22Rv1 (cell line): ENCODE measurements at regions not wholly inside any gene's neighbourhood (a gene's known extent, or its start where the extent isn't known, plus 50 kb on each side); places are given as distances from the start of the nearest gene placed in this dataset.
"Not testable (repeated sequence)": the region's sequence is repeated elsewhere in the genome, so short reads cannot be mapped to it uniquely, and the experiment has no call there.

Experiments
- H3K27ac ChIP-seq: fragments of 450-650 bp; 2 replicates; pipeline ENCODE4 v1.5.1; 2017
- ZFX ChIP-seq: fragments of 450-650 bp; IDR thresholded peaks from 2 replicates; pipeline ENCODE4 v1.6.1; 2017; ENCODE audit warnings: antibody characterized with exemption, borderline replicate concordance
- TF ChIP-seq, protein P1 (sequence below): fragments of 450-650 bp; IDR thresholded peaks from 2 replicates; pipeline ENCODE4 v1.5.1; 2017; ENCODE audit warnings: mild to moderate bottlenecking

DNA sequence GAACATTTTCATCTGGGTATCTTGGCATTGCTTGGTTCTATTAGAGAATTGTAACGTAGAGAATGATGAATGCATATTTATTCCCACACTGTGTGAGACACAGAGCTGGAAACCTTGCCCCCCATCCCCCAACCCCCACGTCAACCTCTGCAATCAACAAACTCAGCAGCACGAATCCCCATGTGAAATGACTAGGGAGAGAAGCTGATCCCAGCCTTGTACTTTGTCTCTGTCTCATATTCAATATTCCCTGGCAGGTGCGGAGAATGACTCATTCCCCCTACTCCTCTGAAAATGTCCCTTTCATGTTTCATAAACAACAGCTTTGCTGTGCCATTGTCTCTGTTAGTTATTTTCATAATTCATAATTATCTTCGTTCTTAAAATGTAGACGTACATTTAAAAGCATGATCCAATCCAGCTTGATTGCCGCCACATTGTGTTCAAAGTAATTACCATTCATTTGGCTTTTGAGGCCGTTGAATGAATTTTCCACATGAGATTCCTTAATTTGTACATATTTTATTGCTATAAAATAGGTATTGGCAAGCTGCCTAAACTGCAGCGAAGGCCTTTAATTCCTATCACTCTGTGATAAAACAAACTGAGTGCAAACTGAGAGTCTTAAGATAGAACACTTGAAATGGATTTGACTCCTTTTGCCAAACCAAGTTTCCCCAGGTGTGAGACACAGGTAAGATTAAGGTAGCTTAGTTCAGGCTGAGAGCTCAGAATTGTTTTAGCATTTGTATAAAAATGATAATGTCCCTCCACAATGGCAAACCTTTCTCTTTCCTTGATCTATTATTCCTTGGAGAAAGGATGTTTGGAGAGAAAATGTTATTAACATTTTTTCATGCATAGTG, 920.2 kb downstream of the TYW1 start:
- no peak overlapping the region for H3K27ac ChIP-seq
- TF ChIP-seq, protein P1, sequence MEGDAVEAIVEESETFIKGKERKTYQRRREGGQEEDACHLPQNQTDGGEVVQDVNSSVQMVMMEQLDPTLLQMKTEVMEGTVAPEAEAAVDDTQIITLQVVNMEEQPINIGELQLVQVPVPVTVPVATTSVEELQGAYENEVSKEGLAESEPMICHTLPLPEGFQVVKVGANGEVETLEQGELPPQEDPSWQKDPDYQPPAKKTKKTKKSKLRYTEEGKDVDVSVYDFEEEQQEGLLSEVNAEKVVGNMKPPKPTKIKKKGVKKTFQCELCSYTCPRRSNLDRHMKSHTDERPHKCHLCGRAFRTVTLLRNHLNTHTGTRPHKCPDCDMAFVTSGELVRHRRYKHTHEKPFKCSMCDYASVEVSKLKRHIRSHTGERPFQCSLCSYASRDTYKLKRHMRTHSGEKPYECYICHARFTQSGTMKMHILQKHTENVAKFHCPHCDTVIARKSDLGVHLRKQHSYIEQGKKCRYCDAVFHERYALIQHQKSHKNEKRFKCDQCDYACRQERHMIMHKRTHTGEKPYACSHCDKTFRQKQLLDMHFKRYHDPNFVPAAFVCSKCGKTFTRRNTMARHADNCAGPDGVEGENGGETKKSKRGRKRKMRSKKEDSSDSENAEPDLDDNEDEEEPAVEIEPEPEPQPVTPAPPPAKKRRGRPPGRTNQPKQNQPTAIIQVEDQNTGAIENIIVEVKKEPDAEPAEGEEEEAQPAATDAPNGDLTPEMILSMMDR, result no peak
- no peak for TF ChIP-seq ZFX

DNA sequence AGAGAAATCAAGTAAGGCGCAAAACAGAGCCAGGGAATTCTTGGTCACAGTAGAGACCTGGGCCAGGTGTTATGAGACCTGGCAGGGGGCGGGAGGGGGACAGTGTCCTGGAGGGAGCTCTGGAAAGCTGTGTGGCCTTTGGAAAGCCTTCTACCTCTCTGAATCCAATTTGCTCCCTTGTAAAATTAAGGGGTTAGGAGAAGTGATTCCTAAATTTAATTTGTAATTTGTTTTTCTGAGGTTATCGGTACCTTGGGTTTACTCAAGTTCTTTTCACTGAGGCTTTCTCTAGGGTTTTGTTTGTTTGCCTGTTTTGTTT, 920.8 kb downstream of the TYW1 start:
- no peak overlapping the region for H3K27ac ChIP-seq
- TF ChIP-seq ZFX, result no peak
- TF ChIP-seq, protein P1, result no peak

- TF ChIP-seq ZFX, result no peak
- TF ChIP-seq, protein P1, result no peak
- no peak overlapping the region for H3K27ac ChIP-seq
Measured at GRCh38 chr7:67918158-67918557, 921.5 kb downstream of the TYW1 start.

DNA sequence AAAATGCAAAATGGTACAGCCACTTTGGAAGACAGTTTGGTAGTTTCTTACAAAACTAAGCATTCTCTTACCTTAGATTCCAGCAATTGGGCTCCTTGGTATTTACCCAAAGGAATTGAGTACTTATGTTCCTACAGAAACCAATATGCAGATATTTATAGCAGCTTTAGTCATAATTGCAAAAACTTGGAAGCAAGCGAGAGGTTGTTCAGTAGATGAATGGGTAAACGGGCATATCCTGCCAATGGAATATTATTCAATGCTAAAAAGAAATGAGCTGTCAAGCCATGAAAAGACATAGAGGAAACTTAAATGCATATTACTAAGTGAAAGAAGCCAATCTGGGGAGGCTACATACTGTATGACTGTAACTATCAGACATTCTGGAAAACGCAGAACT, 926.7 kb downstream of the TYW1 start:
- TF ChIP-seq, protein P1, result no peak
- no peak for TF ChIP-seq ZFX
- H3K27ac ChIP-seq, result no peak overlapping the region

- H3K27ac ChIP-seq, result no peak overlapping the region
- no peak for TF ChIP-seq ZFX
- TF ChIP-seq, protein P1, result no peak
Measured at GRCh38 chr7:67928141-67928540, 931.5 kb downstream of the TYW1 start.

DNA sequence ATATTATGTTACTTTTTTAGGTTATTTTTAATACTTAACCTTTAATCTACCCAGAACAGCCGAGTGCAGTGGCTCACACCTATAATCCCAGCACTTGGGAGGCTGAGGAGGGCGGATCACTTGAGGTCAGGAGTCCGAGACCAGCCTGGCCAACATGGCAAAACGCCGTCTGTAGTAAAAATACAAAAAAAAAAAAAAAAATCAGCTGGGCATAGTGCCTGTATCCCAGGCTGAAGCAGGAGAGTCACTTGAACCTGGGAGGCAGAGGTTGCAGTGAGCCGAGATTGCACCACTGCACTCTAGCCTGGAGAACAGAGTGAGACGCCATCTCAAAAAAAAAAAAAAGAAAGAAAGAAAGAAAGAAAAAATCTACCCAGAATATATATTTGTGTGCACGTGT, 939.8 kb downstream of the TYW1 start:
- H3K27ac ChIP-seq, result not testable (repeated sequence)

DNA sequence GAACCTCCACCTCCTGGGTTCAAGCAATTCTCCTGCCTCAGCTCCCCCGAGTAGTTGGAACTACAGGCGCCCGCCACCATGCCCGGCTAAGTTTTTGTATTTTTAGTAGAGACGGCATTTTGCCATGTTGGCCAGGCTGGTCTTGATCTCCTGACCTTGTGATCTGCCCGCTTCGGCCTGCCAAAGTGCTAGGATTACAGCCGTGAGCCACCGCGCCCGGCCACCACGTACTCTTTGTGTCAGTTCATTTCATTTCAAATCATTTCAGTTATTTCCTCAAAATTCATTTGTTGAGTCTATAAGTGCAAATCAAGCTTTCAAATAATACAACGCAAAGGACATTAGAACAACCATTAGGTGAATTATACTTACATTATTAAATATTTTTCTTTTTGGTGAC, 943.8 kb downstream of the TYW1 start:
- TF ChIP-seq, protein P1, result no peak
- TF ChIP-seq ZFX, result no peak
- no peak overlapping the region for H3K27ac ChIP-seq

DNA sequence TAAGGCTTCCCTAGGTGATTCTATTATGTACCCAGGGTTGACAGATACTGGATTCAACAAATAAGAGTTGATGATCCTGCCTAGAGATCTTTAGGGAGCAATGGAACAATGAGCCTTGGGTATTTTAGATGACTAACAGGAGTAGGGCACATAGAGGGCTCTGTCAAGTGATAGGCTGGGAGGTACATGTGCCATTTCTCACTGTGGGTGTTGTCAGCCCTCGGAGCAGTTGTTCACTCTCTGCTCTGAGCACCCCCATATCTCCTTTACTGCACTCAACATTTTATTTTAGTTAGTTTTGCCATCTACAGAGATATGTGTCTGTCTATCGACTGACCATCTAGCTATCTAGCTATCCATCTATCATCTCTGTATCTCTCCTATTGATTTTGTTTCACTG, 950.6 kb downstream of the TYW1 start:
- no peak overlapping the region for H3K27ac ChIP-seq
- TF ChIP-seq, protein P1, result no peak
- TF ChIP-seq ZFX, result no peak
